ENCODE measurements at regions not wholly inside any gene's neighbourhood (a gene's known extent, or its start where the extent isn't known, plus 50 kb on each side); places are given as distances from the start of the nearest gene placed in this dataset.
A peak's percentile ranks its signal among the peaks of the same experiment; 100 is the strongest.

DNA sequence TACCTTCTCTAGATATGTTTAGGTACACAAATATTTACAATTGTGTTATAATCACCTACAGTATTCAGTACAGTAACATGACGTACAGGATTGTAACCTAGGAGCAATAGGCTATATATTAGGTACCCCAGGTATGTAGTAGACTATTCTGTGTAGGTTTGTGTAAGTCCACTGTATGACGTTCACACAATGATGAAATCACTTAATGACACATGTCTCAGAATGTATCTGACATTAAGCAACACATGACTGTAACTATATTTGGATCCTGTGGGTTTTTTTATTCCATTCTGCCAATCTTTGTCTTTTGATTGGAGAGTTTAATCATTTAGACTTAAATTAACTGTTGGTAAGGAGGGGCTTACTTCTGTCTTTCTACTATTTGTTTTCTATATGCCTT is 52.1 kb downstream of the STYXL2 start:
- no peak overlapping the region for H3K4me3 ChIP-seq
- H3K27ac ChIP-seq = no peak overlapping the region

GRCh38 chr1:167146903-167147539 is 53.1 kb downstream of the STYXL2 start:
- no peak overlapping the region for H3K4me3 ChIP-seq
- H3K27ac ChIP-seq = no peak overlapping the region

- Histone ChIP-seq H3K27ac (no peak overlapping the region), H3K4me3 (no peak overlapping the region)
Measured at GRCh38 chr1:167148421-167148820, 54.5 kb downstream of the STYXL2 start.

DNA sequence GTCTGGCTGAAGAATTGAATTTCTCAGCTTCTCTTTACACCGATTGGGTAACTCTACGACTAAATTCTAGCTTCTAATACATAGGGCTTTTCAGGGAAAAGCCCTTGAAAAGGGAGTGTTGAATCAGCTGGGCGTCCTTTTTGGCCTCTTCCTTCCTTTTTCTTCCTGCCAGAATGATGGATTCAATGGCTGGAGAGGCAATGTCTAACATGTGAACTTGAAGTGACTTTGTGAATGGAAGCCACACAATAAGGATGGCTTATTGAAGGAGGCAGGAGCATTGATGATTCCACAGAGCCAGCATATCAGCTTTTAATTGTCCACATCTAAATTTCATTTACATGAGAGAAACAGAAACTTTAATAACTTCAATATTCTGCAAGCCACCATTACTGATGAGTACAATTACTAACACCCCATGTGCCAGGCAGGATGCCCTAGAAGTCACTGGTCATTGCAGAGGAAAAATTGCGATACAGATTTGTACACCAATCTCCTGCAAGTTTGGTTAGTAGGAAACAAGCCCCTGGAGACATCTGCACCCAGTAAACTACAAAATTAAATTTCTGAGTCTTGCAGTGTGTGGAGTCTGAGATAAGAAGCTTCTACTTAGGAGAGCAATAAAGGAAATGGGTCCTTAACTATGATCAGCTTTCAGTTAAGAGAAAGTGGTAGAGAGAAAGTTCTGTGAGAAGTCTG is 56.1 kb downstream of the STYXL2 start:
- Histone ChIP-seq H3K4me3 (no peak overlapping the region), H3K27ac (no peak overlapping the region)

GRCh38 chr1:167150492-167150833 is 56.6 kb downstream of the STYXL2 start:
- Histone ChIP-seq H3K27ac (no peak overlapping the region), H3K4me3 (no peak overlapping the region)

- Histone ChIP-seq H3K27ac (peak overlapping the region in 1 of 21 experiments; percentile 8), H3K4me3 (no peak overlapping the region)
Measured at GRCh38 chr1:167152192-167152876, 58.5 kb downstream of the STYXL2 start.

GRCh38 chr1:167156466-167156865 is 62.6 kb downstream of the STYXL2 start:
- Histone ChIP-seq H3K27ac (no peak overlapping the region), H3K4me3 (no peak overlapping the region)

DNA sequence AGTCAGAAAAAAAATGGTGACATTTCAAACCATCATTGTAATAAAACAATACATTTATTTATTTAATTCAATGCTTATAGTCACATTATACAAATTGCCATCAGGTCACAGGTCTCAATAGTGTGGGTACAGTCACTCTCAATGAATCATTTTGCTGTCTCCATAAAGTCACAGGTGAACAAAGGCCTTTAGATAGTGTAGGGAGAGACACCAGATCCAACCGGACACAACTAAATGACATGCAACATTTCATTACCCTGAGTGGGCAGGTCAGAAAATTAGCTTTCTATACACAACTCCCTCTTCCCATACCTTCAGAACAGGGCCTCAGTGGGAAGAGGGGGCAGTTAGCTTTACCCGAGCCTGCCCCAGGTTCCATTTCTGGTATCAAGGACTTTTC is 63.2 kb downstream of the STYXL2 start:
- Histone ChIP-seq H3K27ac (no peak overlapping the region), H3K4me3 (no peak overlapping the region)

GRCh38 chr1:167158111-167158812 is 62.4 kb upstream of the POU2F1 start:
- H3K27ac ChIP-seq = no peak overlapping the region
- no peak overlapping the region for H3K4me3 ChIP-seq

DNA sequence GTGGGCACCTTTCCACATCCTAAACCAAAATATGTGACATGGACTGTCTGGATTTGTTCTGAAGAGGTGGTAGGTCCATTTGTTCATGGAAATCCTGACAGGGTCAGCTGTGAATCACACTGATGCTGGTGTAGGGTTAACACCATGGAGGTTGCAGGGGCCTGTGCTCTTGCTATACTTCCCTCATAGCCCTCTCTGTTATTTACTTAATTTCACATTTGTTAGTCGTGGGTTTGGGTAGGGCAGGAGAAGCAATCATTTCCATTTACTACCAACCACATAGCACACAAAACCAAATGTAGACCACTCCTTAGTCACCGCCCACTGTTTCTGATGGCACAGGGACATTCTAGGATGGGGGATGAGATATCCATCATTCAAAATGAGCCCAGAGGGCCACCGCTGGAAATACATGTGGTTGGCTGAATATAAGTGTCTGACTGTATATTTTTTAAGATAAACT is 61.8 kb upstream of the POU2F1 start:
- no peak overlapping the region for H3K27ac ChIP-seq
- no peak overlapping the region for H3K4me3 ChIP-seq

DNA sequence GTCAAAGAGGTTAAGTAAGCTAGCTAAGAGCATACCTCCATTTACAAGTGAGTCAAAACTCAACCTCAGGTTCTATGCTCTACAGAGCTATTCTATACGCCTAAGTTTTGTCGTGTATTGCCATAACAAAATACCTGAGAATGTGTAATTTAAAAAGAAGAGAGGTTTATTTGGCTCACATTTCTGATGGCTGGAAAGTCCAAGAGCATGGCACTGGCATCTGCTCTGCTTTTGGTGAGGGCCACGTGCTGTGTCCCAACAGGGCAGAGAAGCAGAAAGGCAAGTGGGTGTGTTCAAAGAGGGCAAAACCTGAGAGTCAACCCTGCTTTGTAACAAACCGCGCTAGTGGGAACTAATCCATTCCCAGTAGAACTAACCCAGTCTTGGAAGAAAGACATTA is 60.9 kb upstream of the POU2F1 start:
- Histone ChIP-seq H3K27ac (no peak overlapping the region), H3K4me3 (no peak overlapping the region)

GRCh38 chr1:167161242-167161641 is 59.4 kb upstream of the POU2F1 start:
- no peak overlapping the region for H3K4me3 ChIP-seq
- no peak overlapping the region for H3K27ac ChIP-seq

- H3K4me3 ChIP-seq = no peak overlapping the region
- no peak overlapping the region for H3K27ac ChIP-seq
Measured at GRCh38 chr1:167161762-167162161, 58.9 kb upstream of the POU2F1 start.

GRCh38 chr1:167165219-167165618 is 55.5 kb upstream of the POU2F1 start:
- no peak overlapping the region for H3K4me3 ChIP-seq
- no peak overlapping the region for H3K27ac ChIP-seq

- Histone ChIP-seq H3K27ac (no peak overlapping the region), H3K4me3 (no peak overlapping the region)
Measured at GRCh38 chr1:167165948-167166689, 54.6 kb upstream of the POU2F1 start.

DNA sequence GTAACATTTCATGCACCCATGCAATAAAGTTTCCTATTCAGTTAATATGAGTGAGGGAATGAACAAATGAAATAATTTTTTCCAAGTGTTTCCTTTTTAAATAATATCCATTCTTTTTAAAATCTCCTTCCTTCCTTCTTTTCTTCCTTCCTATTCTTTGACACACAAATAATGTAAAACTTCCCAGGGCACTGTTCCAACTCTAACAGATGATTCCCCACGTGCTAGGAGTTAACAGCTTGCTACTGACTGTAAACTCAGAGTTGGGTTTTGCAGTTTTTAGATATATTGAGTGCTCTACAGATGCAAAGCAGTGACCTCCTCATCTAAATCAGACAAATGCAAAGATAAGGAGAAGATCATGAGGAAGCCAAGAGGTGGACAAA is 54.0 kb upstream of the POU2F1 start:
- H3K4me3 ChIP-seq = no peak overlapping the region
- H3K27ac ChIP-seq = no peak overlapping the region

GRCh38 chr1:167168424-167168823 is 52.3 kb upstream of the POU2F1 start:
- H3K4me3 ChIP-seq = no peak overlapping the region

GRCh38 chr1:167169642-167170041 is 51.0 kb upstream of the POU2F1 start:
- Histone ChIP-seq H3K4me3 (no peak overlapping the region), H3K27ac (no peak overlapping the region)

More at GRCh38 chr1:167168424-167168823, 52.3 kb upstream of the POU2F1 start:
- no peak overlapping the region for H3K27ac ChIP-seq

All from skin epidermis (tissue), 12 donors.